Tibial nerve (tissue), 4 donors: ENCODE measurements at regions not wholly inside any gene's neighbourhood (a gene's known extent, or its start where the extent isn't known, plus 50 kb on each side); places are given as distances from the start of the nearest gene placed in this dataset.

Experiments used
- CTCF ChIP-seq, 5 experiments: fragments of 200-600 bp in 3 of 5; fragments of 450-650 bp in 2 of 5; sonication (generic) in 3 of 5; IDR thresholded peaks; one replicate each; pipeline ENCODE4 v1.5.1; 2016 to 2019; ENCODE audit warnings: antibody characterized with exemption in 5 of 5, mild to moderate bottlenecking in 3 of 5, moderate library complexity in 2 of 5
- EP300 ChIP-seq, 2 donors: sonication (generic); formaldehyde crosslinking; IDR thresholded peaks; one replicate each; pipeline ENCODE4 v1.6.1; 2017; ENCODE audit warnings: antibody characterized with exemption in 2 of 2, mild to moderate bottlenecking in 1 of 2
- POLR2A ChIP-seq, 2 donors: fragments of 450-650 bp; IDR thresholded peaks; one replicate each; pipeline ENCODE4 v1.6.1; 2017; ENCODE audit warnings: antibody characterized with exemption in 2 of 2, mild to moderate bottlenecking in 2 of 2, moderate library complexity in 2 of 2

GRCh38 chr14:37698840-37699777, 103.7 kb downstream of the TTC6 start:
- no peak for TF ChIP-seq CTCF (IDR thresholded peaks at IDR 0.05)
- no peak for TF ChIP-seq POLR2A (IDR thresholded peaks at IDR 0.05)
- no peak for TF ChIP-seq EP300 (IDR thresholded peaks at IDR 0.05)
